ENCODE measurements at regions not wholly inside any gene's neighbourhood (a gene's known extent, or its start where the extent isn't known, plus 50 kb on each side); places are given as distances from the start of the nearest gene placed in this dataset.

DNA sequence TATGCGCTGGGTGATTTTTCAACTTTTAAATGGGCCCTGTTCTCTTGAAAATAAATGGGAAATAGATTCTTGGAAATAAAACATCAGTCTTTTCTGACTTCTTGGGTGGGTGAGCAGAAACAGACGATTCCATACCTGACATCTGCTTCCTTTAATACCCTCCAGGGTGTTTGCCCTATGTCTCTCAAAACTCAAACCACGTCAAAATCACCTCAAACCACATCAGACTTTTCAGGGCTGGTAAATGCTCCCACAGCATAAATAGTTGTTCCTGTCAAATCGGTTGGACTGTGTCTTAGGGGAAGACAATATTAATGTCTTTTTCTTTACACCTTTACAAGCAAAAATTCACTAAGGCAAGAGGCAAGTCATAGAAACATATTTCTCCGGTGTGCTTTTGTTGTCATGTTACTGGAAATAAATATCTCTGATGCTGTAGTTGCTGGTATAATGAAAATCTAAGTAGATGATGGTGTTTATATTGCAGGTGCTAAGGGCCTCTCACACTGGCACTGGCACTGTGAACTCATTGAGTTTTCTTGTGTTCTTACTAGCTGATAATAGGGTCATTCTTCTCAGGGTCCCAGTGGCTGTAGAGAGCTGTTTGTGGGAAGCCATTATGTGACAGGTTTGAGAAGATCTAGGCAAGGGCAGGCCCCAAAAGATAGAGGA lies 380.4 kb downstream of the RAPGEF2 start:
- TF ChIP-seq, protein P1, sequence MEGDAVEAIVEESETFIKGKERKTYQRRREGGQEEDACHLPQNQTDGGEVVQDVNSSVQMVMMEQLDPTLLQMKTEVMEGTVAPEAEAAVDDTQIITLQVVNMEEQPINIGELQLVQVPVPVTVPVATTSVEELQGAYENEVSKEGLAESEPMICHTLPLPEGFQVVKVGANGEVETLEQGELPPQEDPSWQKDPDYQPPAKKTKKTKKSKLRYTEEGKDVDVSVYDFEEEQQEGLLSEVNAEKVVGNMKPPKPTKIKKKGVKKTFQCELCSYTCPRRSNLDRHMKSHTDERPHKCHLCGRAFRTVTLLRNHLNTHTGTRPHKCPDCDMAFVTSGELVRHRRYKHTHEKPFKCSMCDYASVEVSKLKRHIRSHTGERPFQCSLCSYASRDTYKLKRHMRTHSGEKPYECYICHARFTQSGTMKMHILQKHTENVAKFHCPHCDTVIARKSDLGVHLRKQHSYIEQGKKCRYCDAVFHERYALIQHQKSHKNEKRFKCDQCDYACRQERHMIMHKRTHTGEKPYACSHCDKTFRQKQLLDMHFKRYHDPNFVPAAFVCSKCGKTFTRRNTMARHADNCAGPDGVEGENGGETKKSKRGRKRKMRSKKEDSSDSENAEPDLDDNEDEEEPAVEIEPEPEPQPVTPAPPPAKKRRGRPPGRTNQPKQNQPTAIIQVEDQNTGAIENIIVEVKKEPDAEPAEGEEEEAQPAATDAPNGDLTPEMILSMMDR (IDR thresholded peaks at IDR 0.05; ENCODE audit: insufficient read depth, low read depth, low read length) = no peak
- DNase-seq (ENCODE audit: low read depth) = no peak
- H3K4me3 ChIP-seq (ENCODE audit: low read depth, low read length) = no peak overlapping the region

DNA sequence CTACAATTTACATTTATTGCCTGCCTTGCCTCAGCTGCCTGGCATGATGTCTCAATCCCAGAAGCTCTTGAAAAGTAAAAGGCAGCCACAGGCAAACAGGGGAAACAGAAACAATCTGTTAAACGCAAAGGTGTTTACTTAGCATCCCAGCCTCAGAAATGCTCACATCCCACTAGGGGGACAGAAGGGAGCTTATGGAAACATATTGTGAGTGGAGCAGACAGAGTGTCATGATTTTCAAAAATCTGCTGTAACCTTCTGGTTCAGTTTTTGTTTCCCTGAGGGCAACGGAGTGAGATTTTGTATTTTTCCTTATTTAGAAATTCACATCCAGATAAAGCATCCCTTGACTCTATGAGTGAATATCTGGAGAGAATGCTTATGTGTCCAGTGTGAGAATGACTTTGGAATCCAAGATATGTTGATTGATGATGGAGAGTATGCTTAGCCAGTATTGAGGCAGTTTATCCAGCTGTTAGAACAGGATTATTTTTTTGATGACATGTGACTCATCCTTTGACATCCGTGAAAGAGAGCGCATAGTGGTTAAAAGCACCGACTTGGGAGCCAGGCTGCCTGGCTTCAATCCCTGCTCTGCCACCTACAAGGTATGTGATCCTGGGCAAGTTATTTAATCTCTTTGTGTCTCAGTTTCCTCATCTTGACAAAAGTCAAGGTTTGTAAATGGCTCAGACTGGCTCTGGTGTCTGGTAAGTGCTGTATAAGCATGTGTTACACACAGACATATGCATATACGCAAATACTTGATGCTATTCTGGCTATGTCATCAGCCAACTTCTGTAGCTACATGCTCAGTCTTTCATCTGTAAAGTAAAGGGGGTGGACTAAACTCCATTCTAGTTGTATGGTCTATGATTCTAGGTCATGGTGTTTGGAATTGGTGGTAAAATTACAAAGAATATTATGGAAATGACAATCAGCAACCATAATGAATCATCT lies 381.2 kb downstream of the RAPGEF2 start:
- no peak for DNase-seq (ENCODE audit: low read depth)
- H3K4me3 ChIP-seq (ENCODE audit: low read depth, low read length) = no peak overlapping the region
- TF ChIP-seq, protein P1 (IDR thresholded peaks at IDR 0.05; ENCODE audit: insufficient read depth, low read depth, low read length) = no peak

DNA sequence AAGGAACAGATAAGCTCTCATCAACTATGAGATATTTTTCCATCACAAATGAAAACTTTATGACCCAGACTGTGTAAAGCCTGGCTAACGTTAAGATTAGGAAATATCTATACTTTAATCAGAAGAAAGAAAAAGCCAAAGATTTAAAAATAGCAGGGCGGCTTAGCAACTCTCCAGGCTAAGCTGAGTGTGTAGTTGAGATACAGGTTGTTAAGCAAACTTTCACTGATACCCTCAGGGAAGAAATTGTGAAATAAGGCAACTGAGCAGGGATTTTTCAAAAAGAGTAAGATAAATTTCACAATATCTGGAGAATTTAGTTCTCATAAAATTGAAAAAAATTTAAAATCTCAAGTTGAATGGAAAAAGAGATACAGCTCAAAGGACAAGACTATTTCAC lies 382.0 kb downstream of the RAPGEF2 start:
- H3K4me3 ChIP-seq (ENCODE audit: low read depth, low read length) = no peak overlapping the region
- TF ChIP-seq, protein P1 (IDR thresholded peaks at IDR 0.05; ENCODE audit: insufficient read depth, low read depth, low read length) = no peak
- DNase-seq (ENCODE audit: low read depth) = no peak

DNA sequence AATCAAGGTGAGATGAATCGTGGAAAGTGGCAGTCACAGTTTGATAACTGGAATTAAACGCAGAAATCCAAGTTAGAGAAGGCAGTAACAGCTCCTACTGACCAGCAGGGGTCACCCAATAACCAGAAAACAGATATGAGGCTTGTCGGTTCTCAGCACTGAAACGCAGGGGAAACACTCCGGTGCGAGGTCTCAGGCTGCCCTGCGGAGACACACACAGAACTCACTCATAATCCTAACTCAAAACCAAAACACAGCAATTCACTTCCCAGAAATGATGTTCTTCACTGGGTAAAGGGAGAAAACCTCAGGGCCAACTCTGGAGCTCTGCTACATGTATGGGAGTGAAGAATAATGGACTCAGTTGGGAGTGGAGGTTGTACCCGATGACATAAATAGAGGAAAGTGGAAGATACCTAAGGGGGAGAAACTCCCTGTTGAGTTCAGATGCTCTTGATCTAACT lies 384.4 kb downstream of the RAPGEF2 start:
- DNase-seq (ENCODE audit: low read depth) = peak; percentile 76
- no peak overlapping the region for H3K4me3 ChIP-seq (ENCODE audit: low read depth, low read length)
- TF ChIP-seq, protein P1 (IDR thresholded peaks at IDR 0.05; ENCODE audit: insufficient read depth, low read depth, low read length) = peak; percentile 86

GRCh38 chr4:159489646-159490045 lies 386.8 kb downstream of the RAPGEF2 start:
- H3K4me3 ChIP-seq (ENCODE audit: low read depth, low read length) = no peak overlapping the region
- TF ChIP-seq, protein P1 (IDR thresholded peaks at IDR 0.05; ENCODE audit: insufficient read depth, low read depth, low read length) = no peak
- no peak for DNase-seq (ENCODE audit: low read depth)

GRCh38 chr4:159495515-159496236 lies 392.8 kb downstream of the RAPGEF2 start:
- TF ChIP-seq, protein P1 (IDR thresholded peaks at IDR 0.05; ENCODE audit: insufficient read depth, low read depth, low read length) = no peak
- no peak for DNase-seq (ENCODE audit: low read depth)
- H3K4me3 ChIP-seq (ENCODE audit: low read depth, low read length) = no peak overlapping the region
